SK-N-SH treated with all-trans-retinoic acid at 6 μM for 48 hours (cell line): ENCODE measurements at regions not wholly inside any gene's neighbourhood (a gene's known extent, or its start where the extent isn't known, plus 50 kb on each side); places are given as distances from the start of the nearest gene placed in this dataset.

Experiments used
- ATAC-seq: fragments of 200-7000 bp; cut with Tn5 transposase; 3 replicates; pipeline ENCODE4 v1.9.1; 2020; ENCODE audit warnings: mild to moderate bottlenecking, moderate library complexity
- ARNTL ChIP-seq: fragments of 450-650 bp; formaldehyde crosslinking; IDR thresholded peaks from 2 replicates; pipeline ENCODE4 v1.5.0; 2020; ENCODE audit warnings: low read depth, mild to moderate bottlenecking, moderate library complexity, borderline replicate concordance
- BACH2 ChIP-seq: fragments of 250-450 bp; sonication (Bioruptor Pico); IDR thresholded peaks from 2 replicates; pipeline ENCODE4 v1.9.0; 2021; ENCODE audit warnings: mild to moderate bottlenecking, borderline replicate concordance
- CREB5 ChIP-seq: fragments of 250-450 bp; sonication (Bioruptor Pico); IDR thresholded peaks from 2 replicates; pipeline ENCODE4 v1.5.1; 2020; ENCODE audit warnings: low read depth, mild to moderate bottlenecking, moderate library complexity
- CSDC2 ChIP-seq: fragments of 250-450 bp; sonication (Bioruptor Pico); IDR thresholded peaks from 2 replicates; pipeline ENCODE4 v1.5.0; 2020; ENCODE audit warnings: mild to moderate bottlenecking, moderate library complexity
- CSRNP3 ChIP-seq: fragments of 250-450 bp; sonication (Bioruptor Pico); IDR thresholded peaks from 2 replicates; pipeline ENCODE4 v1.5.1; 2021; ENCODE audit warnings: mild to moderate bottlenecking, moderate library complexity
- ESRRG ChIP-seq: fragments of 250-450 bp; sonication (Bioruptor Pico); IDR thresholded peaks from 2 replicates; pipeline ENCODE4 v1.6.1; 2021; ENCODE audit warnings: mild to moderate bottlenecking
- GLIS3 ChIP-seq: fragments of 250-450 bp; sonication (Bioruptor Pico); IDR thresholded peaks from 2 replicates; pipeline ENCODE4 v1.5.0; 2020; ENCODE audit warnings: mild to moderate bottlenecking, moderate library complexity
- ISL1 ChIP-seq: fragments of 250-450 bp; sonication (Bioruptor Pico); IDR thresholded peaks from 2 replicates; pipeline ENCODE4 v2.1.2; 2022; ENCODE audit warnings: mild to moderate bottlenecking, moderate library complexity
- PATZ1 ChIP-seq: fragments of 250-450 bp; sonication (Bioruptor Pico); IDR thresholded peaks from 2 replicates; pipeline ENCODE4 v1.8.0; 2020; ENCODE audit warnings: mild to moderate bottlenecking, moderate library complexity, borderline replicate concordance
- POU6F1 ChIP-seq: fragments of 250-450 bp; sonication (Bioruptor Pico); IDR thresholded peaks from 2 replicates; pipeline ENCODE4 v1.8.0; 2021; ENCODE audit warnings: low read depth, mild to moderate bottlenecking, moderate library complexity, borderline replicate concordance
- PPARA ChIP-seq: fragments of 250-450 bp; sonication (Bioruptor Pico); IDR thresholded peaks from 2 replicates; pipeline ENCODE4 v1.5.0; 2020; ENCODE audit warnings: mild to moderate bottlenecking, borderline replicate concordance
- SNAI2 ChIP-seq: fragments of 250-450 bp; sonication (Bioruptor Pico); IDR thresholded peaks from 2 replicates; pipeline ENCODE4 v1.5.0; 2020; ENCODE audit warnings: mild to moderate bottlenecking, moderate library complexity
- TCF4 ChIP-seq: fragments of 250-450 bp; sonication (Bioruptor Pico); IDR thresholded peaks from 2 replicates; pipeline ENCODE4 v1.8.0; 2021; ENCODE audit warnings: mild to moderate bottlenecking, moderate library complexity, borderline replicate concordance
- TOX ChIP-seq: fragments of 250-450 bp; sonication (Bioruptor Pico); IDR thresholded peaks from 2 replicates; pipeline ENCODE4 v1.8.0; 2021; ENCODE audit warnings: mild to moderate bottlenecking, moderate library complexity, borderline replicate concordance
- ZFP3 ChIP-seq: fragments of 250-450 bp; sonication (Bioruptor Pico); IDR thresholded peaks from 2 replicates; pipeline ENCODE4 v1.5.0; 2020; ENCODE audit warnings: mild to moderate bottlenecking, moderate library complexity
- ZNF70 ChIP-seq: fragments of 450-650 bp; formaldehyde crosslinking; IDR thresholded peaks from 2 replicates; pipeline ENCODE4 v1.5.0; 2020; ENCODE audit warnings: mild to moderate bottlenecking, moderate library complexity
- ZNF8 ChIP-seq: fragments of 450-650 bp; formaldehyde crosslinking; IDR thresholded peaks from 2 replicates; pipeline ENCODE4 v1.5.0; 2020; ENCODE audit warnings: mild to moderate bottlenecking, moderate library complexity

GRCh38 chrX:79564362-79564761 lies 197.2 kb upstream of the ITM2A start:
- no peak for TF ChIP-seq ZNF70 (CRISPR knock-in tag)
- TF ChIP-seq ZNF8 (CRISPR knock-in tag), result peak; percentile 80
- no peak for TF ChIP-seq CREB5 (CRISPR knock-in tag)
- no peak for TF ChIP-seq ISL1 (CRISPR knock-in tag)
- no peak for TF ChIP-seq BACH2 (CRISPR knock-in tag)
- no peak for TF ChIP-seq ARNTL (CRISPR knock-in tag)

GRCh38 chrX:79559290-79559689 lies 192.2 kb upstream of the ITM2A start:
- ATAC-seq, result no peak
- TF ChIP-seq CSDC2 (no peak), CREB5 (CRISPR knock-in tag) (0 out of 2 replicates have a peak, but pooled peaks have one; percentile 14), ISL1 (CRISPR knock-in tag) (peak; percentile 91)
- TF ChIP-seq, all 23 proteins: peak for 2

More at GRCh38 chrX:79564362-79564761, 197.2 kb upstream of the ITM2A start:
- no peak for ATAC-seq

GRCh38 chrX:79557212-79557611 lies 190.1 kb upstream of the ITM2A start:
- ATAC-seq, result no peak
- TF ChIP-seq SNAI2 (CRISPR knock-in tag) (0 out of 2 replicates have a peak, but pooled peaks have one; percentile 34), ISL1 (CRISPR knock-in tag) (peak; percentile 95), CREB5 (CRISPR knock-in tag) (peak; percentile 6; the same call in 1 of the 2 replicates), POU6F1 (CRISPR knock-in tag) (peak; percentile 33; the same call in 1 of the 2 replicates), TCF4 (CRISPR knock-in tag) (no peak; the same call in 1 of the 2 replicates)

- ATAC-seq, result no peak
- TF ChIP-seq ZFP3 (CRISPR knock-in tag) (no peak), CREB5 (CRISPR knock-in tag) (peak; percentile 36; the same call in 1 of the 2 replicates), CSRNP3 (CRISPR knock-in tag) (peak; percentile 64; the same call in 1 of the 2 replicates), ESRRG (0 out of 2 replicates have a peak, but pooled peaks have one; percentile 32)
These were observed 189.7 kb upstream of the ITM2A start for GRCh38 chrX:79556800-79557199.

- no peak for ATAC-seq
- TF ChIP-seq SNAI2 (CRISPR knock-in tag) (no peak), ZNF8 (CRISPR knock-in tag) (no peak), PPARA (CRISPR knock-in tag) (no peak), GLIS3 (CRISPR knock-in tag) (no peak), TOX (CRISPR knock-in tag) (no peak), PATZ1 (no peak), POU6F1 (CRISPR knock-in tag) (no peak), TCF4 (CRISPR knock-in tag) (no peak), BACH2 (CRISPR knock-in tag) (no peak), ARNTL (CRISPR knock-in tag) (no peak), ZFP3 (CRISPR knock-in tag) (no peak), ESRRG (no peak)
These were observed 163.4 kb upstream of the ITM2A start for GRCh38 chrX:79530310-79531108.
